Adrenal gland (tissue), 9 donors: ENCODE measurements at regions not wholly inside any gene's neighbourhood (a gene's known extent, or its start where the extent isn't known, plus 50 kb on each side); places are given as distances from the start of the nearest gene placed in this dataset.
A peak's percentile ranks its signal among the peaks of the same experiment; 100 is the strongest.

Experiments used
- DNase-seq, 7 donors: peaks; one replicate each; pipeline ENCODE4 v3.0.0-alpha.2; 2019 to 2020
- H3K27ac ChIP-seq, 5 donors: fragments of 200-600 bp; sonication (generic) in 4 of 5; 1 replicate in 3 of 5; 2 replicates in 2 of 5; pipeline versions ENCODE4 v1.5.1 to v1.8.0; 2016 to 2020; ENCODE audit warnings: mild to moderate bottlenecking in 1 of 5
- H3K27me3 ChIP-seq: fragments of 200-600 bp; 2 replicates; pipeline ENCODE4 v1.8.0; 2021
- H3K36me3 ChIP-seq, 2 donors: fragments of 200-600 bp; replicated peaks in 1 of 2; 1 replicate in 1 of 2; 2 replicates in 1 of 2; pipeline versions ENCODE4 v1.5.1 to v1.8.0; 2018 to 2022
- H3K4me1 ChIP-seq, 2 donors: fragments of 200-600 bp; replicated peaks in 1 of 2; 1 replicate in 1 of 2; 2 replicates in 1 of 2; pipeline versions ENCODE4 v1.5.1 to v1.8.0; 2018 to 2021
- H3K4me3 ChIP-seq, 4 donors: fragments of 200-600 bp; sonication (generic) in 3 of 4; one replicate each; pipeline ENCODE4 v1.5.1; 2016 to 2018
- H3K9me3 ChIP-seq, 3 donors: fragments of 200-600 bp; sonication (generic) in 1 of 3; replicated peaks in 1 of 3; 1 replicate in 2 of 3; 2 replicates in 1 of 3; pipeline versions ENCODE4 v1.5.1 to v1.8.0; 2016 to 2021
- CTCF ChIP-seq, 6 experiments: fragments of 450-650 bp in 4 of 6; fragments of 200-600 bp in 2 of 6; sonication (generic) in 1 of 6; IDR thresholded peaks; 1 replicate in 5 of 6; 2 replicates in 1 of 6; pipeline versions ENCODE4 v1.5.1 to v1.8.0; 2016 to 2021; ENCODE audit warnings: antibody characterized with exemption in 6 of 6, mild to moderate bottlenecking in 2 of 6, moderate library complexity in 1 of 6
- POLR2A ChIP-seq, 2 donors: fragments of 450-650 bp; IDR thresholded peaks; one replicate each; pipeline ENCODE4 v1.6.1; 2017; ENCODE audit warnings: antibody characterized with exemption in 2 of 2, mild to moderate bottlenecking in 2 of 2, moderate library complexity in 1 of 2
- WGBS, 4 donors: extraction: QIAGEN DNeasy Blood & Tissue Kit in 2 of 4; methylation state at CpG; one replicate each; pipeline versions ENCODE4 v1.1.5 to v1.1.7; 2013 to 2017; 5-methylcytosine and 5-hydroxymethylcytosine counted together
- intact Hi-C, 2 donors: fragments of 100-400 bp; cut with DNase I; formaldehyde crosslinking; loops; one replicate each; pipeline versions ENCODE4 v1.14.1 to v1.15.0; 2022 to 2023
- donor health status: healthy with polysubstance abuse.
- donor health status: Bipolar disorder and iron deficiency.
- donor health status: DM: yes; HTN: yes; CAD: no.
- donor health status: DM: no; HTN: no; CAD: no.
- donor health status: DM: no; HTN: no; CAD: no.

- Histone ChIP-seq H3K9me3 (no peaks in the 10 kb centered on the region), H3K27me3 (no peaks in the 10 kb centered on the region), H3K27ac (peak overlapping the region in 2 of 5 donors; percentile 35 to 38), H3K36me3 (no peaks in the 10 kb centered on the region), H3K4me1 (peaks cover 18 to 66% of the 10 kb centered on the region in 2 donors), H3K4me3 (no peak overlapping the region)
- intact Hi-C loops = no loop called here
- no peak for DNase-seq
- WGBS, 4 donors = 68 to 77% (median 71%) methylated on average over 2 of the region's 2 CpGs
- TF ChIP-seq CTCF (IDR thresholded peaks at IDR 0.05) = no peak
- TF ChIP-seq POLR2A (IDR thresholded peaks at IDR 0.05) = no peak
Observed at GRCh38 chr6:25175681-25176080, 103.5 kb upstream of the CARMIL1 start.

GRCh38 chr6:25176466-25176865 is 102.7 kb upstream of the CARMIL1 start:
- Histone ChIP-seq H3K36me3 (no peaks in the 10 kb centered on the region), H3K4me1 (peaks cover 18 to 60% of the 10 kb centered on the region in 2 donors), H3K27me3 (no peaks in the 10 kb centered on the region), H3K9me3 (no peaks in the 10 kb centered on the region), H3K27ac (peak overlapping the region in 2 of 5 donors; percentile 10 to 38), H3K4me3 (no peak overlapping the region)
- peak in 2 of 7 donors; percentile 41 to 52 for DNase-seq
- TF ChIP-seq POLR2A (IDR thresholded peaks at IDR 0.05) (peak in 1 of 2 donors; percentile 9), CTCF (IDR thresholded peaks at IDR 0.05) (no peak)
- intact Hi-C loops = no loop called here

GRCh38 chr6:25177500-25178028 is 101.6 kb upstream of the CARMIL1 start:
- Histone ChIP-seq H3K4me3 (no peak overlapping the region), H3K27me3 (no peaks in the 10 kb centered on the region), H3K36me3 (no peaks in the 10 kb centered on the region), H3K27ac (no peak overlapping the region), H3K4me1 (peaks cover 18 to 60% of the 10 kb centered on the region in 2 donors), H3K9me3 (no peaks in the 10 kb centered on the region)
- WGBS, 4 donors = 94 to 96% (median 95%) methylated on average over 1 of the region's 1 CpG
- intact Hi-C loops = no loop called here
- TF ChIP-seq POLR2A (IDR thresholded peaks at IDR 0.05) (no peak), CTCF (IDR thresholded peaks at IDR 0.05) (no peak)
- DNase-seq = no peak

GRCh38 chr6:25178336-25179035 is 100.7 kb upstream of the CARMIL1 start:
- 75 to 84% (median 81%) methylated on average over 8 of the region's 8 CpGs for WGBS, 4 donors
- TF ChIP-seq POLR2A (IDR thresholded peaks at IDR 0.05) (no peak), CTCF (IDR thresholded peaks at IDR 0.05) (no peak)
- DNase-seq = no peak
- Histone ChIP-seq H3K4me3 (no peak overlapping the region), H3K27me3 (no peaks in the 10 kb centered on the region), H3K4me1 (peaks cover 18 to 53% of the 10 kb centered on the region in 2 donors), H3K36me3 (no peaks in the 10 kb centered on the region), H3K9me3 (no peaks in the 10 kb centered on the region), H3K27ac (peak overlapping the region in 4 of 5 donors; percentile 20 to 78 (median 60))
- intact Hi-C loops = no loop called here
